ENCODE measurements at regions not wholly inside any gene's neighbourhood (a gene's known extent, or its start where the extent isn't known, plus 50 kb on each side); places are given as distances from the start of the nearest gene placed in this dataset.

GRCh38 chr4:149202117-149202516 lies 613.5 kb downstream of the IQCM start:
- Mint-ChIP-seq H3K4me1 (ENCODE audit: insufficient read depth, unreplicated experiment) (peaks cover 10% of the 10 kb centered on the region), H3K9me3 (ENCODE audit: unreplicated experiment) (no peaks in the 10 kb centered on the region), H3K36me3 (ENCODE audit: insufficient read depth, unreplicated experiment) (no peaks in the 10 kb centered on the region), H3K4me3 (ENCODE audit: unreplicated experiment) (no peak overlapping the region), H3K27ac (ENCODE audit: low read depth, unreplicated experiment) (no peak overlapping the region), H3K27me3 (ENCODE audit: insufficient read depth, unreplicated experiment) (no peaks in the 10 kb centered on the region)
- POLR2A ChIA-PET, result no interaction called here
- no TSS peak for BruUV-seq (replicated peaks)
- CTCF ChIA-PET, result no interaction called here
- DNase-seq (ENCODE audit: unreplicated experiment), result no peak
- TF ChIP-seq, protein P1, sequence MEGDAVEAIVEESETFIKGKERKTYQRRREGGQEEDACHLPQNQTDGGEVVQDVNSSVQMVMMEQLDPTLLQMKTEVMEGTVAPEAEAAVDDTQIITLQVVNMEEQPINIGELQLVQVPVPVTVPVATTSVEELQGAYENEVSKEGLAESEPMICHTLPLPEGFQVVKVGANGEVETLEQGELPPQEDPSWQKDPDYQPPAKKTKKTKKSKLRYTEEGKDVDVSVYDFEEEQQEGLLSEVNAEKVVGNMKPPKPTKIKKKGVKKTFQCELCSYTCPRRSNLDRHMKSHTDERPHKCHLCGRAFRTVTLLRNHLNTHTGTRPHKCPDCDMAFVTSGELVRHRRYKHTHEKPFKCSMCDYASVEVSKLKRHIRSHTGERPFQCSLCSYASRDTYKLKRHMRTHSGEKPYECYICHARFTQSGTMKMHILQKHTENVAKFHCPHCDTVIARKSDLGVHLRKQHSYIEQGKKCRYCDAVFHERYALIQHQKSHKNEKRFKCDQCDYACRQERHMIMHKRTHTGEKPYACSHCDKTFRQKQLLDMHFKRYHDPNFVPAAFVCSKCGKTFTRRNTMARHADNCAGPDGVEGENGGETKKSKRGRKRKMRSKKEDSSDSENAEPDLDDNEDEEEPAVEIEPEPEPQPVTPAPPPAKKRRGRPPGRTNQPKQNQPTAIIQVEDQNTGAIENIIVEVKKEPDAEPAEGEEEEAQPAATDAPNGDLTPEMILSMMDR (IDR thresholded peaks at IDR 0.05; ENCODE audit: unreplicated experiment), result no peak
- intact Hi-C loops (cut with micrococcal nuclease), result no loop called here

GRCh38 chr4:149199594-149199993 lies 616.0 kb downstream of the IQCM start:
- BruUV-seq (replicated peaks), result no TSS peak
- ChIA-PET POLR2A (interaction anchor here (0.7 kb wide), 1 partner anchor 564 kb away, joined by 3 read pairs; no protein-coding TSS in a partner anchor), CTCF (no interaction called here)
- peaks cover 10% of the 10 kb centered on the region for H3K4me1 Mint-ChIP-seq (ENCODE audit: insufficient read depth, unreplicated experiment)
- no peak overlapping the region for H3K27ac Mint-ChIP-seq (ENCODE audit: low read depth, unreplicated experiment)
- no peaks in the 10 kb centered on the region for H3K27me3 Mint-ChIP-seq (ENCODE audit: insufficient read depth, unreplicated experiment)
- no peaks in the 10 kb centered on the region for H3K9me3 Mint-ChIP-seq (ENCODE audit: unreplicated experiment)
- no peak overlapping the region for H3K4me3 Mint-ChIP-seq (ENCODE audit: unreplicated experiment)
- no peaks in the 10 kb centered on the region for H3K36me3 Mint-ChIP-seq (ENCODE audit: insufficient read depth, unreplicated experiment)
- intact Hi-C loops (cut with micrococcal nuclease), result no loop called here
- TF ChIP-seq, protein P1 (IDR thresholded peaks at IDR 0.05; ENCODE audit: unreplicated experiment), result no peak
- no peak for DNase-seq (ENCODE audit: unreplicated experiment)

DNA sequence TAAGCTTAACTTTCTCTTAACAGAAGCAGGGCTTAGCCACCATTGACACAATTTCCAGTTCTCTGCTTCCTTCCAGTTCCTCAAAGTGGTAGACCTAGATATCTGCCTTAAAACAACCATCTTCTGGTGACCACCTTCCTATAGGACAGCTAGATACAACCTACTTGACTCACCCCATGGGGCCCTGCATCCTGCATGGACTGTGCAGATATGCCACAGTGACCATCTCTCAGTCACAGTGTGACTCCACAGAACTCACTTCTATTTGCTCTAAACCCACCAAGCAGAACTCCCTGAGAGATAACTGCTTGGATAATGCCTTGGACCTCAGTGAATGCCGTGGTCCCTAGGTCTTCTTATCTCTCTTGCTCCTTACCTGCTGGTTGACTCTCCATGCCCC lies 621.6 kb downstream of the IQCM start:
- H3K36me3 Mint-ChIP-seq (ENCODE audit: insufficient read depth, unreplicated experiment), result no peaks in the 10 kb centered on the region
- H3K4me3 Mint-ChIP-seq (ENCODE audit: unreplicated experiment), result no peak overlapping the region
- intact Hi-C loops (cut with micrococcal nuclease), result no loop called here
- H3K27ac Mint-ChIP-seq (ENCODE audit: low read depth, unreplicated experiment), result no peak overlapping the region
- no TSS peak for BruUV-seq (replicated peaks)
- H3K27me3 Mint-ChIP-seq (ENCODE audit: insufficient read depth, unreplicated experiment), result no peaks in the 10 kb centered on the region
- DNase-seq (ENCODE audit: unreplicated experiment), result no peak
- no peaks in the 10 kb centered on the region for H3K9me3 Mint-ChIP-seq (ENCODE audit: unreplicated experiment)
- POLR2A ChIA-PET, result no interaction called here
- H3K4me1 Mint-ChIP-seq (ENCODE audit: insufficient read depth, unreplicated experiment), result no peaks in the 10 kb centered on the region
- CTCF ChIA-PET, result interaction anchor here (0.6 kb wide), 1 partner anchor 1254 kb away, joined by 3 read pairs; no protein-coding TSS in a partner anchor
- TF ChIP-seq, protein P1 (IDR thresholded peaks at IDR 0.05; ENCODE audit: unreplicated experiment), result no peak

- Mint-ChIP-seq H3K27ac (ENCODE audit: low read depth, unreplicated experiment) (no peak overlapping the region), H3K4me3 (ENCODE audit: unreplicated experiment) (no peak overlapping the region), H3K9me3 (ENCODE audit: unreplicated experiment) (no peaks in the 10 kb centered on the region), H3K4me1 (ENCODE audit: insufficient read depth, unreplicated experiment) (no peaks in the 10 kb centered on the region), H3K36me3 (ENCODE audit: insufficient read depth, unreplicated experiment) (no peaks in the 10 kb centered on the region), H3K27me3 (ENCODE audit: insufficient read depth, unreplicated experiment) (no peaks in the 10 kb centered on the region)
- no TSS peak for BruUV-seq (replicated peaks)
- POLR2A ChIA-PET, result no interaction called here
- DNase-seq (ENCODE audit: unreplicated experiment), result no peak
- intact Hi-C loops (cut with micrococcal nuclease), result no loop called here
- CTCF ChIA-PET, result no interaction called here
- TF ChIP-seq, protein P1 (IDR thresholded peaks at IDR 0.05; ENCODE audit: unreplicated experiment), result no peak
These were observed 627.9 kb downstream of the IQCM start for GRCh38 chr4:149187726-149188125.
